Endothelial cell of umbilical vein (primary cell): ENCODE measurements at regions not wholly inside any gene's neighbourhood (a gene's known extent, or its start where the extent isn't known, plus 50 kb on each side); places are given as distances from the start of the nearest gene placed in this dataset.

Experiments
- EZH2 ChIP-seq: IDR thresholded peaks from 2 replicates; pipeline ENCODE4 v1.6.1; 2012; ENCODE audit warnings: borderline replicate concordance, low read depth, mild to moderate bottlenecking, moderate library complexity, low read length, inconsistent platforms; ENCODE audit not compliant: severe bottlenecking
- POLR2AphosphoS5 ChIP-seq: IDR thresholded peaks from 2 replicates; pipeline ENCODE4 v1.6.1; 2012; ENCODE audit warnings: low read depth, mild to moderate bottlenecking, control low read depth, low read length, moderate library complexity; ENCODE audit not compliant: insufficient read depth

GRCh38 chr16:87231295-87231694 is 85.9 kb downstream of the C16orf95 start:
- TF ChIP-seq EZH2 (no peak), POLR2AphosphoS5 (no peak)
